C4-2B (cell line): ENCODE measurements at regions not wholly inside any gene's neighbourhood (a gene's known extent, or its start where the extent isn't known, plus 50 kb on each side); places are given as distances from the start of the nearest gene placed in this dataset.

Source experiments
- H3K27ac ChIP-seq: fragments of 450-650 bp; 2 replicates; pipeline ENCODE4 v1.5.1; 2017
- ZFX ChIP-seq: fragments of 450-650 bp; IDR thresholded peaks from 2 replicates; pipeline ENCODE4 v1.6.1; 2017
- TF ChIP-seq, protein P1 (sequence below): fragments of 450-650 bp; conservative IDR thresholded peaks from 2 replicates; pipeline ENCODE4 v1.5.1; 2017; ENCODE audit warnings: mild to moderate bottlenecking

DNA sequence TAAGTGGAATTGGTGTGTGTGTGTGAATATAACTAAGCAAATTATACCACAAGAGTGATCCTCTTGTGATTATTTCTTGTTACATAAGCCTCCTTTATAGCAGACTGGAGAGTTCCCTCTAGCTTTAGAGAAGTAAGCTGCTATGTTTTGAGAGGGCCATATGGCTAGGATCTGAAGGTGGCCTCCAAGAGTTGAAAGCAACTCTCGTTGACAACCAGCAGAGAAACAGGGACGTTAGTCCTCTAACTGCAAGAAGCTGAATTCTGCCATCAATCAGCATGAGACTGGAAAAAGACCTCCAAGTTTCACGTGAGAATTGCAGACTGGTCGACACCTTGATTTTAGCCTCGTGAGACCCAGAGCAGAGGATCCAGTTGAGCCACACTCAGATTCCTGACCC is 278.5 kb upstream of the ZNF717 start:
- no peak overlapping the region for H3K27ac ChIP-seq
- no peak for TF ChIP-seq ZFX
- TF ChIP-seq, protein P1, sequence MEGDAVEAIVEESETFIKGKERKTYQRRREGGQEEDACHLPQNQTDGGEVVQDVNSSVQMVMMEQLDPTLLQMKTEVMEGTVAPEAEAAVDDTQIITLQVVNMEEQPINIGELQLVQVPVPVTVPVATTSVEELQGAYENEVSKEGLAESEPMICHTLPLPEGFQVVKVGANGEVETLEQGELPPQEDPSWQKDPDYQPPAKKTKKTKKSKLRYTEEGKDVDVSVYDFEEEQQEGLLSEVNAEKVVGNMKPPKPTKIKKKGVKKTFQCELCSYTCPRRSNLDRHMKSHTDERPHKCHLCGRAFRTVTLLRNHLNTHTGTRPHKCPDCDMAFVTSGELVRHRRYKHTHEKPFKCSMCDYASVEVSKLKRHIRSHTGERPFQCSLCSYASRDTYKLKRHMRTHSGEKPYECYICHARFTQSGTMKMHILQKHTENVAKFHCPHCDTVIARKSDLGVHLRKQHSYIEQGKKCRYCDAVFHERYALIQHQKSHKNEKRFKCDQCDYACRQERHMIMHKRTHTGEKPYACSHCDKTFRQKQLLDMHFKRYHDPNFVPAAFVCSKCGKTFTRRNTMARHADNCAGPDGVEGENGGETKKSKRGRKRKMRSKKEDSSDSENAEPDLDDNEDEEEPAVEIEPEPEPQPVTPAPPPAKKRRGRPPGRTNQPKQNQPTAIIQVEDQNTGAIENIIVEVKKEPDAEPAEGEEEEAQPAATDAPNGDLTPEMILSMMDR: no peak

DNA sequence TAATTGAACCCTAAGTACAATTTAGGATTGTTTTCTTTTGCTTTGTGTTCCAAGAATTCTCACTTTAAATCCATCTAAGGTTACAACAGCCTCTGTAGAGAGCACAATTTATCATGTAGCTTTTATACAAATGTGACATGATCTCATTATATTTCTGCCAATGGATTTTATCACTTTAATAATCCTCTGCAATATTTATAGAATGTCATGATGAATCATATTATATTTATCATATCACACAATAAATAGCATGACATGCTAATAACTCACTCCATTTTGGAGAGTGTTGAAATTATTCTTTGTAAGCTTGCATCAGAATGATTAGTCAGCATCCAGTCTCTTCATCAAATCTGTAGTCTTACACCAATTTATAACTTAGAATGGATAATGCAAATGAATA is 280.6 kb upstream of the ZNF717 start:
- H3K27ac ChIP-seq: no peak overlapping the region
- TF ChIP-seq, protein P1: no peak
- TF ChIP-seq ZFX: no peak

DNA sequence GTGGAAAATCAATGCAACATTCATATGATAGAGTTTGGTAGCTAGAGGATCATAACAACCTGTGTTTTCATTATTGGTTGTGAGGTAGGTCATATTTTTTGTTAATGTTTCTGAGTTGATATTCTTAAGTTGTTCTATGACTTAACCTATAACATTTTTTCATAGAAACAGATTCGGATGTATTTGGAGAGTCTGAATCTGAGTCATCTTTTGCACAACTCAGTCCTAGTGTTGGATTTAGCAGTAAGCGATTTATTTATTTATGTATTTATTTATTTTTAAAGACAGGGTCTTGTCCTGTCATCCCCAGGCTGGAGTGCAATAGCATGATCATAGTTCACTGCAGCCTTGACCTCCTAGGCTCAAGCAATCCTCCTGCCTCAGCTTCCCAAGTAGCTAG is 292.8 kb upstream of the ZNF717 start:
- H3K27ac ChIP-seq: no peak overlapping the region
- TF ChIP-seq ZFX: no peak

DNA sequence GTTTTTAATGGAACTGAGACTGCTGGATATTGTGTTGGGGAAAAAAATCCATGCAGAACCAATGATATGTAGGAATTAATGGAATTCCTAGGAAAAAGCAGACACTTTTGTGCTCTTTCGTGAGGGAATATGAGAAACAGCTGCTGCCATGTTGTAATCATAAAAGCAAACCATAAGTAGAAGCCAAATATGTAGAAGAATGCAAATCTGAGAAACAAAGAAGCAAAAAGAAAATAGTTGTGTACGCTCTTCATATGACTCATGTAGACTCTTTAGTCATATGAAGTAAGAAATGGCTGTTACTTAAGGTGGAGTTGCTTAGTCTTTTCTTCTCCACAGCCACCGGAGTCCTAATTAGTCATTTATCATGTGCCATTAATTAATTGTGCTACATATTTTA is 298.6 kb upstream of the ZNF717 start:
- no peak overlapping the region for H3K27ac ChIP-seq
- no peak for TF ChIP-seq ZFX
- TF ChIP-seq, protein P1: no peak

DNA sequence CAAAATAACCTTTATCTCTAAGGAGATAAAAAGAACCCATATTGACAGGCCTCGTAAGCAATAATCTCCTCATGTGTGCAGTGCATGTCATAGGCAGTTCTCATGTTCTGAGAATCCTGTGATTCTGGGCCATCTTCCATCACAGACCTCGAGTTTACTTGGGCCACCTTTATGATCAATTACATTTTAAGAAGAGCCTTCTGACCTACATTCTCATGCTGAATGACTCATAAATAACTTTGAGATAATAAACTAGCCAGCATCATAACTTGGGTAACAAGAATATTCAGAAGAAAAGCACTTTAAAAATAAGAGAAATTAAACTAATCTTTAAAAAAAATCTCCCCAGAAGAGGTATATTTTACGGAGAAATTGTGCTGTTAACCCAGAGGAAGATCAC is 310.7 kb upstream of the ZNF717 start:
- no peak overlapping the region for H3K27ac ChIP-seq
- TF ChIP-seq, protein P1: no peak
- TF ChIP-seq ZFX: no peak

DNA sequence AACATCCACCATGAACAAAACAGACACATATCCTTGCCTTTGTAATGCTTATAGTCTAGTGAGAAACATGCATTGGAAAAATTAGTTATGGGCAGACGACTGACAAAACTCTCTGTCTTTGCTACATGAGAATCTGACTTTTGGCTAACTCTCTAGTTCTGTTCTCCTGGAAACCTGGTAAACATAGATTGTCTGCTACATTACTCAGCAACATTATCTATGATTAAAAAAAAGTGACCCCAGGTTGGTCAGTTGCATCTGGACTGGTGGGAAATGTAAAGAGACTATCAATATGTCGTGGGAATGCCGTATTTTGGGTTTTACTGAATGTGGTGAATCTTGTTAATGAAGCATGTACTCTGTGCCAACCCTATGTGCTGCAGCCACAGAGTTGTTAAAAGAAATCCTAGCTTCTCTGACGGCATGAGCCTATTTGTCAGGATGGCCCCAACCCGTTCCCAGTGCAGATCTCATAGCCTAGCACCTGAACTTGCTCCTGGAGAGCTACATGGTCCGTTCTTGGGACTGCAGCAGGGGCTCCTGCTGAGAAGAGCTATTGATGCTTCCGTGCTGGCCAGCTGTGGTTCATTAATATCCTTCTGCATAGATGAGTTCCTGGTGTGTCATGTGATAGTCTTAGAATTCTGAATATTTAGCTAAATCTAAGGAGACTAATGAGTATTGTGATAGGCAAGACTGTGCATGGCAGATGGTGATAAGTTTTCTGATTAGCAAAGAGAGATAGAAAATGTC is 311.7 kb upstream of the ZNF717 start:
- TF ChIP-seq, protein P1: no peak
- no peak for TF ChIP-seq ZFX
- H3K27ac ChIP-seq: no peak overlapping the region

DNA sequence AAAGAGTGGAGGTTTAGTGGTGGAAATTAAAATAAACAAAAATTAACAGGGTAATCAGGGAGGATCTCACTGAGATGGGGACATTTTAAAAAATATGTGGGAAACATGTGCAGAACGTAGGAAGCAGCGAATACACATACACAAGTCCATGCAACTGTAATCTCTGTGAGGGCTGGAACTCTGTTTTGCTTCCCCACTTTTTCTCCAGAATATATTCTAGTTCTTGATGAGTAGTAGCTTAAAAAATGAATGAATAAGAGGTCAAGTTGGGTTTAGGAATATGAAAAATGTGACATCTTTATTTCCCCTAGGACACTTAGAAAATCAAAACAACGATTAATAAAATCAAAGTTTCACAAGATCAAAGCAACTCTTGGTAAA is 312.2 kb upstream of the ZNF717 start:
- no peak overlapping the region for H3K27ac ChIP-seq
- TF ChIP-seq, protein P1: no peak
- no peak for TF ChIP-seq ZFX

DNA sequence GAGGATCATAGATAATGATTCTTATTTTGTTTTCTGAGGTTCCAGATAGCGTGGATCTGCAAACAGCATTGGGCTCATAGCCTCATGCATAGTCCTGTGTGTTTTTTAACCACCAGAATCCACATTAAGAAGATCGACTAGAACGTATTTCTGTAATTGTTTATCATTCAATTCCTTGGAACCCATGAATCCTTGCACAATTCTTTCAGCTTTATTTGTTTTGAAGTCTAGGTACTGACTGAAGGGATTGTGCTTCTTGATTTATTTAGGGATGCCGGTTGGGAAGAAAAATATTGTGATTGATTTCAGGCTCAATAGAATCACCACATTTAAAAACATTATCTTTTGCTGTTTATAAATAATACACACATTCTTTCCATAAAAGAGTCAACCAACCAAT is 314.6 kb upstream of the ZNF717 start:
- TF ChIP-seq, protein P1: no peak
- no peak for TF ChIP-seq ZFX
- H3K27ac ChIP-seq: no peak overlapping the region
